HL-60/S4 treated with retinoic acid at 250 ng/mL for 4 days and 3 days (cell line): ENCODE measurements at regions not wholly inside any gene's neighbourhood (a gene's known extent, or its start where the extent isn't known, plus 50 kb on each side); places are given as distances from the start of the nearest gene placed in this dataset.

Experiments
- in situ Hi-C: fragments of 300-500 bp; cut with MboI; formaldehyde crosslinking; loops from 2 replicates; pipeline ENCODE4 v1.7.0; 2022; ENCODE audit warnings: low sequenced_read_pairs

DNA sequence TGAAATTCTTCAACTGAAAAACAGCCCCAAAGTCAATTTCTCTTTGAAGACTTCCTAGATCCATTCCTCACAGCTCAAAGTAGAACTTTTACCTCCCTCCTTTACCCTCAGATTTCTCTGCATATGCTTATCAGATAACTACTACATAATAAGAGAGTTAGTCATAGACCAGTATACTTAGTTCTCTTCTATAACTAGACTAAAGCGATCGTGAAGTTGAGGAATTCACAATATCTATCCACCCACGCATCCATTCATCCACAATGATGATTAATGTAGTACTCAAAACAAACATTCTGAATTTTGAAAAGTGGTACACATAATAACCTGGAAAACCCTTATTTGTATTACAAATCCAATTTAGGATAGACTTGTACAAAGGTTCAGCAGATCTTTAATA, 800.9 kb upstream of the TENM4 start:
- in situ Hi-C loops, result no loop called here

DNA sequence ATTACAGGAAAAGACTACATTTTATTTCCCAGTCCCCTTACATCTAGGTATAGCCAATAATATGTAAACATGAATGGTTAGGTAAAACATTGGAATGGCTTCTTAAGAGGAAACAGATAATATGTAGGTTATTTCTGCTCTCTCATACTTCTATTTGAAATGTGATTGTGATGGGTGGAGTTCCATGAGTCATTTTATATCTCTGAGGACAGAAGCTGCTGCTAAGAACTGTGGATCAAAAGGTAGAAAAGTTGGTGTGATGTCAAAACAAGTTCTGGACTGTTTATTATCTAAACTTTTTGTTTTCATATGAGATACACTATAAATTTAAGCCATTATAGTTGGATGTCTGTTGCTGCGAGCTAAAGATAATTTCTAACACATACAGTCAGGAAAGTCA, 799.4 kb upstream of the TENM4 start:
- in situ Hi-C loops, result no loop called here

DNA sequence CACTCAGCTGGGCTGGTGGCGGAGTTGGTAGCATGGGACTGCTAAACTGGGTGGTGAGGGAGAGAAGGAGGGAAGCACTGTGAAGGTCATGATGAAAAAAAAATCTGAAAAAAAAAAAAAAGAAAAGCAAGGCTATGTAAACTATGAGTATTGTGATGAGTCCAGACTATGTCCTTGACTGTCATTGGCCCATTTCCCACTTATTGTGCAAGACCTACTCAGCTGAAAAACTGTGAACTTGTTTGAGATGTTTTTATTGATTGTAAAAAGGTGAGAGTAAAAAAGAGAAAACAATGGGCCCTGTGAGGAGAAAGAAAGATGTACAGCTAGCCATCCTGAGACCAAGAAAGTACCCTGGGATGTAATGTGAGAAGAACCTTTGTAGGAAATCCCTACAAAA, 798.4 kb upstream of the TENM4 start:
- in situ Hi-C loops, result no loop called here

DNA sequence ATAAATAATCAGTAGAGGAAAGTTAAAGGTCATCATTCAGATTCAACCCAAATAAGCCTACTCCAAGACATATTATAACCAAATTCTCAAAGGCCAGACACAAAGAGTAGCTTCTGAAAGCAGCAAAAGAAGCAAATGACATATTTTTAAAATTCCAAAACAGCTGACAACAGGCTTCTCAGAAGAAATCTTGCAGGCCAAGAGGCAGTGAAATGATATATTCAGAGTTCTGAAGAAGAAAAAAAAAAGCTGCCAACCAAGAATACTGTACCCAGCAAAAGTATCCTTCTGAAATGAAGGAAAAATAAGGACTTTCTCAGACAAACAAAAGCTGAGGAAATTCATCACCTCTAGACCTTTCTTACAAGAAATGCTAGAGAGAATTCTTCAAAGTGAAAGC, 787.1 kb upstream of the TENM4 start:
- in situ Hi-C loops, result no loop called here

DNA sequence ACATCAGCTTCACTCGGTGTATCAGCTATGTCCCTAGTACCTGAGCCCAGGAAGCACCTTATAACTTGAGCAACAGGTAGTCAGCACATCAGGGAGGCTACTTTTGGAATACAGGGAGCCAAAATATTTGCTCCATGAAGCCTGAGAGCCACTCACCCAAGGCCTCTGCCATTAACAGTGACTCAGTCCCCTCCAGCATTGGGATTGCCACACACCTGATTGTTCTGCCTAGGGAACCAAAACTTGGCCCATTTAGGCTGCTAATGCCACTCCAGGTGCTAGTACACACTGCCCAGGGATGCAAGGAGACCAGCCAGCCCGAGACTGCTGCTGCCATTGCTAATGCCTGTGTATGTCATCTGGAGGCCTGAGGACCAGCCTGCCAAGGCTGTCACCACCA, 773.6 kb upstream of the TENM4 start:
- in situ Hi-C loops, result no loop called here

DNA sequence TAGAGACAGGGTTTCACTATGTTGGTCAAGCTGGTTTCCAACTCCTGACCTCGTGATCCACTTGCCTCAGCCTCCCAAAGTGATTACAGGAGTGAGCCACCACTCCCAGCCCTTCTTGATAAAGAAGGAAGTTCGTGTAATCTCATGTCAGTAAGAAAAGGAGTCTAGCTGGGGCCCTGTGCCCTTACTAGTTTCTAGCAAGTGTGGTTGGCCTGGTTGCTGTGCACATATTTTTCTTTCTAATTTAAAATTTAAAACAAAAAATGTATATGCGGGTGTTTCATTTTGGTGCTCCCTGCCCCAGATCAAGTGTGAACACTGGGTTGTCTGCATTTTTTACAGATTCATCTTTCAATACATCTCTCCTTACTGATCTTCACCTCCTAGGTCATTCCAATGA, 770.8 kb upstream of the TENM4 start:
- in situ Hi-C loops, result no loop called here

DNA sequence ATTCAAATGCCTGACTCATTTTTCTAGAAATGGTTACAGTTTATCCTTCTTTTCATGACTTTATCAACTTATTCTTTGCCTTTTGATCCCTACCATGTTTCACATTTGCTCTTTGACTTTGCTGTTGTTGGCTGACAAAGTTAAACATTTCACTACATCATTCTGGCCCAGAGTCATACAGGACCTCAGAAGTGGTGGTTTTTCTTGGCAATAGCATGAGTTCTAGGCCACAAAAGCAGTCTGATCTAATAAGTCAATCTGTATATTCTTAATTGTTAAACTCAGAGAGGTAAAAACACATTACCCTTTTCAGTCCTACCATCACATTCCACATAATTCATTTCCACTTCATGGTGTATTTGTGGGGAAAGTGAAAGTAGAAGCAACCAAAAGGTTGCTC, 763.2 kb upstream of the TENM4 start:
- in situ Hi-C loops, result no loop called here

DNA sequence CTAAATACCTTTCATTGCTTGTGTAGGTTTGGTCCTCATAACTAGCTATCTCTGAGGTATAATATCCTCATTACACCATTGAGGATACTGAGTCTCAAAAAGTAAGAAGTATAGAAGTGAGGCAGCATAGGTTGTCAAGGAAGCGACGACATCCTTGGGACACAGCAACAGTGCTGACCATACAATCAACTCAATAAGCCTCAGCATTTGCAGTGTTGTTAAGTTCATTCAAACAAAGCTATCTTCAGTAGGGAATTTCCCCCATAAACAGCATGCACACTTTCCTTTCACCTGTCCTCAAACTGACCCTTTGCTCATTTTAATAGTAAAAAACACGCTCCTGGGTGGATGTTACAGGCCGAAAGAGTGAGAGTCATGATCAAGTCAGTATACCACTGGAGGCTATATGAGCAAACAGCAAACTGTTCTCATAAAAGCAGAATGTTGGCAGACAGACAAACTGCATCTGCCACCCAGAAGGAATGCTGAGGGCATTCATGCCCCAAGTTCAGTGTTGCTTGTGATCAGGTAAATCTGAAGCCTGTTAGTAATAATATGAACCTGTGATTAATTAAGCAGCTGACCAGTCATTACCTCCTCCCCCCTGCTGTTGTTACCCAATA, 756.2 kb upstream of the TENM4 start:
- in situ Hi-C loops, result no loop called here

DNA sequence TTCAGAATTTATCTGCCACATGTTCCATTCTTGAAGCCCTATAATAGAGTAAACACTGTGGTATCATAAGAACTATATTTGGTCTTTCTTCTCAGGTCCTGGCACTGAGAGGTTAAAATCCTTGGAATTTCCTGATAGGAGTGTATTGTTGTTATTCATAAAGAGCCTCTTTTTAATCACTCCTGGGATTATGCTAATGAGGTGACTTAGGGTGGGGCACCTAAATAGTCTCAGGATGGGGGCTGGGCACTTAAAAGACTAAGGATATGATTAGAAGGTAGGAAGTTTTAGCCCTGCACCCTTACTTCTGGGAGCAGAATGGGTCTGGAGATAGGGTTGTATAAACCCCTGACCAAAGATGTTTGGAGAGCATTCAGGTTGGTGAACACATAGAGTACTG, 755.2 kb upstream of the TENM4 start:
- in situ Hi-C loops, result no loop called here

DNA sequence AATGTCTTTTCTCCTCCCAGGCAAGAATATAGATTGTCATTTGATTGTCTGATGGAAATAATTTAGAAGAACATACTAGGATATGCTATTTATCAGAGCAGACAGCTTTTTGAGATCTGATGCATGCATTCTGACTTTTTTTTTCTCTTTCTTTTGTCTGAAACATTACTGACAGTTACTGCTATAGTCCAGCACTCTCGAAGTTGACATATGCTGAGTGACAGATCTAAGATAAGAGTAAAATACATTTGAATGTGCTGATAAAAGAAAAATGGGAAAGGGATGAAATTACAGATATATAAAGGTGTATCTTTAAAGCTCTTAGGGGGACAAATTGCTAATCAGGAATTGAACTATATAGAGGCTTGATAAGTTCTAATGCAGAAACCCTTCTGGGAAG, 753.8 kb upstream of the TENM4 start:
- in situ Hi-C loops, result no loop called here

DNA sequence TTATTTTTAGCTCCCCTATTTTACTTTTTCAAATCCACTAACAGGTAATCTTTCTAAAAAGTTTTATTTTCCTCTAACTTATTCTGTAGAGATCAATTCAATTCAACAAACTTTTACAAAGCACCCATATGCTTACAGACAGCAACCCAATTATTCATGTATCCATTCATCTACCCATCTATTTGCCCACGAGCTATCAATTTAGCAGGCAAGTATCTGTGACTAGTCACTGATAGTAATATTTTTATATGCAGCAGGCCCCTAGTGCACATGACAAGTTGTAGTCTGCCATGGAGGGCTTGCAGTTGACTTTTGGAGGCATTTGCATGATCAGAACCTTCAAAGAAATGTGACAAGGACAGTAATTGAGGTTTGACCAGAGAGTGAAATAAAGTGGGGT, 753.2 kb upstream of the TENM4 start:
- in situ Hi-C loops, result no loop called here

DNA sequence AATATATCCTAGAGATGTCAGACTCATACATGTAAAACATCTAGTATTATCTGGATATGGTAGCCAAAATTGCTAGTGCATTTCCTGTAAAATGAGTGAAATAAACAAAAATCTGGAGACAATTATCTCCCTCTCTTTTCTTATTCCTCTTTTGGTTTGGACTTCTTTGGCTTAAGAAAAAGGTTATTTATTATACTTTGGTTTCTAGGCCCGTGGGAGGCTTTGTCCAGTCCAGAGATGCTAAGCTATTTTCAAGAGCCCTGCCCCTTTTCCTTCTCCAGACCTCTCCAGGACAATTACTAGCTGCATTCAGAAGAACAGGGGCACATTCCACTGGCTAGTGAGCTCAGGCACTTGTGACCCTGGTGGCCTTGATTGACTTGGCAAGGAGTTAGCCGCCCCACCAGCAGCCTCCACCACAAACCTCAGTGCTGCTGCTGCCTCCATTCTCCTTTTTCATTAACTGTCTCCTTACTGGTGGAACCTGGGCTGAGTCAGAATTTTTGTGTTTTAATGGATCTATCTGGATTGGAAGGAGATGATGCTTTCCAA, 747.3 kb upstream of the TENM4 start:
- in situ Hi-C loops, result no loop called here

DNA sequence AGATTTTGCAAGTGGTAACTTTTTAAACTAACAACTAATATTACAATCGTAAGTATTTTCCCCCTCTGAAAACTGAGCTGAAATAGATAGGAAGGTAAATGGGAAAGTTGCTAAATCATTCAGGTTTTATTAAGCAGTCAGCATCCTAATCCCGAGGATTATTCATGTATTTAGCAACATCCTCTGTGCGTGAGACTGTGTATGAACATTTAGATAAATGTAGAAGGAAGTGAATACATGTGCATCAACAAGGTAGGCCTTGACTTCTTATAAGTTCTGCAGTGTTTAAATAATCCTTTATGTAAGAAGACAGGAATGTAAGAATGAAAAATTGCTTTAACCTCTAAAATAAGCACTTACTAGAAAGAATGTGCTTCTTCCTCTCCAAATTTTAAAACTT, 745.9 kb upstream of the TENM4 start:
- in situ Hi-C loops, result no loop called here

DNA sequence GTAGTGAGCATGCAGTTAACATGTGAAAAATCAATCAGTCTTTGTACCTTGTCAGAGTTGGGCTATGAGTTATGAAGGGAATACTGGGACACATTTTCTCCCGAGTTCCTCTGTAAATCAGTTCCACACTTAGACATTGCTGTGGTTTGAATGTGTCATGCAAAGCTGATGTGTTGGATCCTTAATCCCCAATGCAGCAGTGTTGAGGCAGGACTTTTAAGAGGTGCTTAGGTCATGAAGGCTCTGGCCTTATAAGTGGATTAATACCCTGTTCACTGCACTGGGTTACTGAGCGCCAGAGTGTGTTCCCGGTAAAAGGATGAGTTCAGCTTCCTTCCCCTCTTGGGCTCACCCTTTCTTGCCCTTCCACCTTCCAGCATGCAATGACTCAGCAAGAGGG, 742.1 kb upstream of the TENM4 start:
- in situ Hi-C loops, result no loop called here

DNA sequence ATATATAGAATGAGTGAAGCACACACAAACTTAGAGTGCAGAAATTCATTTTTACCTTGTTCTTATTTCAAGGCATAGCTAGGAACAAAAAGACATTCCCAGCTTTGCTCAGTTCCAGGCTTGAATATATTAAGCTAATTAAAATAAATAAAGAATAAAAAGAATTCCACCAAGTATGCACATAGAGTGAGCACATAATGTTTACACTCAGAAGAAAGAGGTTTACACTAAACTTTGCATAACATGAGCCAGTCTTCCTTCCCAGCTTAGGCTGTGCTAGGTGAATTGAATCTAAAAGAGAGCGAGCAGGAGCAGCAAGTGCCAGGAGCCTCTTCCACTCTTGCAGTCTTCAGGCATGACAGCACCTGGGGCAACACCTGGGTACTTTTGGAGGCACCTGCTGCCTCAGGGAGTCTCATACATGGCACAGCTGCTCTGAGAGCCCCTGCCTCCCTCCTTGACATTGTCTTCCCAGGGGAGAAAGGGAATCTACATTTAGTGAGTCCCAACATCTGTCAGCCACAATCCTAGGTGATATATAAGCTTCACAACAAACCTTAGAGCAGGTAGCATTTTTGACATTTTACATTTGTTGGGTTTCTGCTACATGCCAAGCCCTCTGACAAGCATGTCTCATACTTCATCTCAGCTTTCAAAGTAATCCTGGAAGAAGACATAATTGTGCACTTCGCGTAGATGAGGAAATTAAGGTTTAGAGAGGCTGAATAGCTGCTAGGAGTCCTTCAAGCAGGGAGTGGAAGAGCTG, 732.7 kb upstream of the TENM4 start:
- in situ Hi-C loops, result no loop called here

DNA sequence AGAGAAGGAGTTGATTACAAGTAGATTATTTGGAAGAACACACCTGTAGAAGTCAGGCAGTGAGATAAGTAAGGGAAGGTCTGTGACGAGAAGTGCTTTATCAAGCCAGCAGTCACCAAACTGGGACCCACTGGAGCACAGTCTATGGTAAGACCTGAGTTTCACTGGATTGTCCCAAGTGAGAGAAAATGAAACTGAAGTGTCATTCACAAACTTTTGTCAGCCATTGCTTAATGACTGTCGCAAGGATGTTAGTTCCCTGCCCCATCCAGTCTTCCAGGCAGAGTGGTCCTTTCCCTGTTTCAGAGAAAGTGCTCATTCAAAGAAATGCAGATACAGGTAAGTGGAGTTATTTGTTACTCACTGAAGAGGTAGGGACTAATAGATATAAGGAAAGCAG, 728.0 kb upstream of the TENM4 start:
- in situ Hi-C loops, result no loop called here

DNA sequence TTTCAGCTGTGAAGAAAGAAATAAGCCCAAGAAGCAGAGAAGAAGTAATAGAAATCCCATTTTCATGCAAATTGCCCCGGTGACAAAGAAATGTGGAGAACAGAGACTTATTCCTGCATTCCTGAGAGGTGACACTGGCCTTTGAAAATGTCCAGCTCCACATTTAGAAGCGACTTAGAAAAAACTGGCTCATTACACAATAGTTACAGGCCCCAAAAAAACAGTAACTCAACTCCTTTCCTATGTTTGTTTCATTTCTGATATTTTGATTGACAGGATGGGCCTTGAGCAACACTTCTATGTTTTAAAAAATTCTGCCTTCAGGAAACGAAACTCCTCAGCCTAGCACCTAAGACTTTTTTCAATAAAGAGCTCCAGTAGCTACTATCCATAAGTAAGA, 726.9 kb upstream of the TENM4 start:
- in situ Hi-C loops, result no loop called here

DNA sequence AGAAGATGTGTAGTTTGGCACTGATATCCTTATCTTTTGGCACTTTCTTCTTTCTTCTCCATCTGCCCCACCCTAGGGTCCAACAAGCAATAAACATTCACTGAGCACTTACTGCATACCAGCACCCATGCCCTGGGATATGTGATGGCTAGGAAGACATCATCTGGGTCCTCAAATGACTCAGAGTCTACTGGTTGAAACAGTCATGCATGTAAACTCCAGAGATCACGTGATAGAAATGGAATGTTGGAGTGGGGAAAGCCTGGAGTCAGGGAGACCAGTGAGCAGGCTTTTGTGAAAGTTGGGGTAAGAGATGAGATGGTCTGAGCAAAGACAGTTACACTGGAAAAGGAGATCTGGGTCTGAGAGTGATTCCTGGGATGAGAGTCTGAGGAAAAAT, 724.9 kb upstream of the TENM4 start:
- in situ Hi-C loops, result no loop called here

DNA sequence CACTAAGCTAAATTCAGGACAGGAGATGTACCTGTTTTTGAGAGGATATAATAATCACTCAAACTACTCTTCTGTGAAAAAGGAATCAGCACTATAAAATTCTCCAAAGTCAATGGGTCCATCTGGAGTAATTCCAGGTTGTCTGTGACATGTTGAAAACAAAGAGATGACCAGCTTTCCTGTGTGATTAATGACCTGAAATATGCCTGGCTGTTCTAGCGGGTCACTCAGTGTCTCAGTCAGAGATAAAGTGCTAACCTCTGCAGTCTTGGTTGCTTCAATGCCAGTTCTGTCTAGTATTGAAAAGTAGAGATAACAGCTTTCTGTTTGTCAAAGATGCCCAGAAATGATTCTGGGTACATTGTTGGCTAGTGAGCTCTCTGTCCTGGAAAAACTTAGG, 722.6 kb upstream of the TENM4 start:
- in situ Hi-C loops, result no loop called here

DNA sequence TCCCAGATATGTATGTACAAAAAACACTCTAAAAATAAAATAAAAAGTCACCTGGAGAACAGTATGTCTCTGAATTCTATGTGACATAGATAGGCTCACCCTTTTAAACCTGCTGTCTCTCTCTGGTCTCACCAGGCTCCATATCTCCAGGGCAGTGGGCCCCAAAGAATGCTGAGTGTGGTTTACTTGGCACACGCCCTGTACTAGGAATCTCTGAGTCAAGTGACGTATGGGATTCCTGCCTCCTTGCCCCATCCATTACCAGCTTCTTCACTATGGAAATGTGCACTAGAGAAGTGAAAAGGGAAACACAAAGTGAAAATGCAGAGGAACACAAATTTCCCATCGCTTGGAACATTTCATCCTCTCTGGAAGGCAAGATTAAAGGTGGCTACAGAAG, 722.2 kb upstream of the TENM4 start:
- in situ Hi-C loops, result no loop called here

DNA sequence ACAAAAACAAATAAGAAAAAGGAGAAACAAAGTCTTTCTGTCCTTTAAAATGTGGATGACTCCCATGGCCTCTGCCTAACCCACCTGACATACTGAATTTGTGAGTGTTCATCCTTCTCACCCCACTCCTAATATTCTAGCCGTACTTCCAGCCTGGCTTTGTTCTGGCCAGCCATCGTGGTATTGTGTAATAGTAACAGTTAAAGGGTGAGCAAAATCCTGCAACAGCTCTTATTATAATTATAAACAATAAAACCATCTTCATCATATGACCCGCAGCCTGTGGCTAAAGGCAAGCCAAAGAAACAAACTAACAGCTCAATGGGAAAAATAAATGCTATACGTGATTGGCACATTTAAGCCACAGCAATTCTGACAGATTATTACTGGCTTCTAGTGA, 721.6 kb upstream of the TENM4 start:
- in situ Hi-C loops, result no loop called here

DNA sequence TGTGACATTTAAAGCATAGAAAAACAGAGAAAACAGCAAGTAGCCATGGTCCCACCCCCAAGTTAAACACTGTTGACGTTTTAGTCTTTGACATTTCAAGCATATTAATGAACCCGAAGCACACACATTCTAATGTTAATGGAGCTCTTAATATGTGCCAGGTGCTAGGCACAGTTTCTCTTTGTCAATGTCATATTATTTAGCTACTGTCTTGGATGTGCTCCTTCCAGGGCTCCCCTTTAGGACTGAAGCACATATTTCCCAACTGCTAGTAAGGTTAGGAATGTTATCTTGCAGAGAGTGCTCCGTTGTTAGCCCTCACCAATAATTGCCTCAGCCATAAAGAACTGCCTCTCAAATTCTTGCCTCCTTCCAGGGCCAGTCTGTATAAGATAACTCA, 716.6 kb upstream of the TENM4 start:
- in situ Hi-C loops, result no loop called here

DNA sequence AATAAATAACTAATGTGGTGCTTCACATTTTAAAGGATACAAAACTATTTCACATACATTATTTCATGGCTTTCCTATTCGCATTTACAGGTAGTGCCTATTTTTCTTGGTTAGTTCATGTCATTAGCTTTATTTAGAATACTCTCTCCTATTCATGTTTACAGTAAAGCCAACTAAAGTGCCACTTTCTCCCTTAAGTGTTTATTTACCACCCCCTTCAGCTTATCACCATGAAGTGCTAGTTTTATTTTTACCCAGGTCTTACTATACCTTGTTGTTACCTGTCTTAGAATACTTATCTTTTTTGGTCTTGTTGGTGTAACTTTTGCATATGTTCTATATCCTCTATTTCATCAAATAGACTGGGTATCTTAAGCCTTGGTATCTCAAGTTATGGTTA, 715.2 kb upstream of the TENM4 start:
- in situ Hi-C loops, result no loop called here
